Natural killer cell (primary cell): ENCODE measurements at regions not wholly inside any gene's neighbourhood (a gene's known extent, or its start where the extent isn't known, plus 50 kb on each side); places are given as distances from the start of the nearest gene placed in this dataset.

Experiments
- ATAC-seq, 3 donors: fragments of 150-1000 bp in 2 of 3; fragments of 200-7000 bp in 1 of 3; cut with Tn5 transposase; 1 replicate in 1 of 3; 2 replicates in 2 of 3; pipeline ENCODE4 v1.10.0; 2021; ENCODE audit warnings: mild to moderate bottlenecking in 2 of 3, moderate library complexity in 2 of 3
- DNase-seq, 2 donors: peaks; one replicate each; pipeline versions ENCODE4 v3.0.0 to v3.0.0-alpha.2; 2013 to 2021; ENCODE audit warnings: mixed read lengths in 1 of 2
- H3K27ac ChIP-seq: one replicate; pipeline ENCODE4 v1.5.1; 2013; ENCODE audit warnings: mild to moderate bottlenecking, low read length
- H3K27me3 ChIP-seq: one replicate; pipeline ENCODE4 v1.6.1; 2013; ENCODE audit warnings: low read length; ENCODE audit not compliant: control insufficient read depth, insufficient read depth
- H3K36me3 ChIP-seq: one replicate; pipeline ENCODE4 v1.6.1; 2013; ENCODE audit warnings: low read length; ENCODE audit not compliant: control insufficient read depth, insufficient read depth
- H3K4me1 ChIP-seq: one replicate; pipeline ENCODE4 v1.6.1; 2013; ENCODE audit warnings: low read length; ENCODE audit not compliant: control insufficient read depth, insufficient read depth
- H3K4me3 ChIP-seq: one replicate; pipeline ENCODE4 v1.5.1; 2013; ENCODE audit warnings: low read length
- H3K9me3 ChIP-seq: one replicate; pipeline ENCODE4 v1.6.1; 2013; ENCODE audit warnings: low read length; ENCODE audit not compliant: control insufficient read depth, insufficient read depth
- H3K27ac Mint-ChIP-seq, 2 donors: one replicate each; pipeline ENCODE4 v1.8.0; 2022; ENCODE audit warnings: mild to moderate bottlenecking in 2 of 2, mixed read lengths in 2 of 2, moderate library complexity in 1 of 2
- H3K27me3 Mint-ChIP-seq, 2 donors: one replicate each; pipeline ENCODE4 v1.8.0; 2022; ENCODE audit warnings: low read depth in 2 of 2, mixed read lengths in 2 of 2
- H3K36me3 Mint-ChIP-seq: one replicate; pipeline ENCODE4 v1.8.0; 2022; ENCODE audit warnings: mixed read lengths
- H3K4me1 Mint-ChIP-seq, 2 donors: one replicate each; pipeline ENCODE4 v1.8.0; 2022; ENCODE audit warnings: mixed read lengths in 2 of 2
- H3K4me3 Mint-ChIP-seq: one replicate; pipeline ENCODE4 v1.8.0; 2022; ENCODE audit warnings: mild to moderate bottlenecking, moderate library complexity, mixed read lengths
- H3K9me3 Mint-ChIP-seq, 2 donors: one replicate each; pipeline ENCODE4 v1.8.0; 2022; ENCODE audit warnings: mixed read lengths in 2 of 2
- WGBS: methylation state at CpG from one replicate; pipeline ENCODE4 v1.1.7; 2013; ENCODE audit warnings: missing lambda C conversion rate; ENCODE audit not compliant: insufficient coverage; 5-methylcytosine and 5-hydroxymethylcytosine counted together
- intact Hi-C: fragments of 100-400 bp; cut with micrococcal nuclease; formaldehyde crosslinking; loops from one replicate; pipeline ENCODE4 v1.14.2; 2022
- TF ChIP-seq, protein P1 (sequence below): fragments of 200-600 bp; IDR thresholded peaks from one replicate; pipeline ENCODE4 v1.8.0; 2022; ENCODE audit warnings: antibody characterized with exemption

DNA sequence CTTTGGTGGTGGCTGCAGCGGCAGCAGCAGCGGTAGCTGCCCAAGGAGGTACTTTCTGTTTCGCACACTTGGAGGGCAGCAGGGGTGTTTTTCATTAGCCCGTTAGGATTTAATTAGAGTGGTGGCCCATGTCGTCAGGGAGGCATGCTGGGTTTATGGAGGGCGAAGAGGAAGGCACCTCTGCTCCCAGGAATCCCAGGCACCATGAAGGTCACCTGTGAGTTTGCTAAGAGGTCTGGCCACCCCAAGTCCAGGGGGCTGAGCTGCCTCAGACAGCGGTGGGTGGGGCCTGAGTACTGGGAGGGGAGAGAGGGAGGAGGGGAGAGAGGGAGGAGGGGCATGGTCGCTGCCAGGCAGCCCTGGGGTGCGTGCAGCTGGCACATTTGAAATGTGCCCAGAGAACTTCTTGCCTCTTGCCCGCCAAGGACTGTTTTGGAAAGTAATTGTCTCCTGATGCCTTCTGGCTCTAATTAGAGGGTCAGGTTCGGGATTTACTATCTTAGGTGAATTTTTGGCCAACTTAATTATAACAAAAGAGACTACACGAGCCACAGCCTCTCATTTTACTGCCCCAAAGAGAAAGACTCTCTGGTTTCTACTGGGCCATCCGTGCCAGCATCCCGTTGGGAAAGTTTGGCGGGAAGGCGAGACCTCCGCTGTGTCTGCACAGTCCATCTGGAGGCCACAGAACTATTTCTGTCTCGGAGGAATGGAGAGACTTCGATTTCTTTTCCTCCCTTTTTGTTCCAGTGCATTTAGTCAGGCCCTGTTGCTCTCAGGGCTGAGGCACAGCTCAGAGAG lies 62.0 kb downstream of the GLI2 start:
- H3K4me1 ChIP-seq, result no peaks in the 10 kb centered on the region
- Mint-ChIP-seq H3K36me3 (no peaks in the 10 kb centered on the region), H3K27me3 (no peaks in the 10 kb centered on the region), H3K4me1 (no peaks in the 10 kb centered on the region), H3K4me3 (no peak overlapping the region), H3K27ac (no peak overlapping the region), H3K9me3 (no peaks in the 10 kb centered on the region)
- DNase-seq (no peak), ATAC-seq (no peak)
- no peak overlapping the region for H3K4me3 ChIP-seq
- H3K9me3 ChIP-seq, result no peaks in the 10 kb centered on the region
- H3K36me3 ChIP-seq, result no peaks in the 10 kb centered on the region
- no peak overlapping the region for H3K27ac ChIP-seq
- intact Hi-C loops, result no loop called here
- TF ChIP-seq, protein P1, sequence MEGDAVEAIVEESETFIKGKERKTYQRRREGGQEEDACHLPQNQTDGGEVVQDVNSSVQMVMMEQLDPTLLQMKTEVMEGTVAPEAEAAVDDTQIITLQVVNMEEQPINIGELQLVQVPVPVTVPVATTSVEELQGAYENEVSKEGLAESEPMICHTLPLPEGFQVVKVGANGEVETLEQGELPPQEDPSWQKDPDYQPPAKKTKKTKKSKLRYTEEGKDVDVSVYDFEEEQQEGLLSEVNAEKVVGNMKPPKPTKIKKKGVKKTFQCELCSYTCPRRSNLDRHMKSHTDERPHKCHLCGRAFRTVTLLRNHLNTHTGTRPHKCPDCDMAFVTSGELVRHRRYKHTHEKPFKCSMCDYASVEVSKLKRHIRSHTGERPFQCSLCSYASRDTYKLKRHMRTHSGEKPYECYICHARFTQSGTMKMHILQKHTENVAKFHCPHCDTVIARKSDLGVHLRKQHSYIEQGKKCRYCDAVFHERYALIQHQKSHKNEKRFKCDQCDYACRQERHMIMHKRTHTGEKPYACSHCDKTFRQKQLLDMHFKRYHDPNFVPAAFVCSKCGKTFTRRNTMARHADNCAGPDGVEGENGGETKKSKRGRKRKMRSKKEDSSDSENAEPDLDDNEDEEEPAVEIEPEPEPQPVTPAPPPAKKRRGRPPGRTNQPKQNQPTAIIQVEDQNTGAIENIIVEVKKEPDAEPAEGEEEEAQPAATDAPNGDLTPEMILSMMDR, result no peak
- WGBS, result 90% methylated on average over 19 of the region's 19 CpGs
- H3K27me3 ChIP-seq, result no peaks in the 10 kb centered on the region

DNA sequence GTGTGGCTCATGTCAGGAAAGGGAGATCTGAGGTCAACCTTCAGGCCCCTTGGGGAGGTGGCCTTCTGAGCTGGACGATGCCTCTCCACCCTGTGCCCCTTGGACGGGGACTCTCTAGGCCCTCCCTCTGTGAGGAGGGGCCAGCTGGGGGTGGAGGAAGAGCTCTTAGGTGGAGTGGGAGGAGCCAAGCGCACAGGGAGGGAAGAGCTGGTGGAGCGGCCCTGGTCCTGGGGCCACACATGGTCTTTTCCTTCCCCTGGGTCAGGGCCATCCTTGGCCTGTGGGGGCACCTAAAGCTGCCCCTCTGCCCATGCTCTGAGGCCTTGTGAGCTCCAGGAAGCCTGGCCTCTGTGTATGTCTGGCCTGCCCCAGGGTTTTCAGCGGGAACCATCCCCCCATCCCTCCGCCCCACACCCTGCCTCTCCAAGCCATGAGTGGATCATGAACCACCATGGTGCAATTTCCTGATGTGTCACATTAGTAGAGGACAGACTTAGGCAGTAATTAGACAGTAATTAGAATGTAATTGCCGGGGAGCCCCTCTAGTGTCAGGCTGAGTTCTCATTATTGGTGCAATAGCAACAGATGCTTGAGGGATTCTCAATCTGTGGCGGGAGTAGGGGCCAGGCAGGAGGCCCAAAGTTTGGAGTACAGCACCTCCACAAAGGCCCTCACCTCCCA lies 63.0 kb downstream of the GLI2 start:
- no peak overlapping the region for H3K27ac Mint-ChIP-seq
- TF ChIP-seq, protein P1, result no peak
- Histone ChIP-seq H3K27me3 (no peaks in the 10 kb centered on the region), H3K9me3 (no peaks in the 10 kb centered on the region), H3K36me3 (no peaks in the 10 kb centered on the region), H3K4me1 (no peaks in the 10 kb centered on the region), H3K4me3 (no peak overlapping the region), H3K27ac (no peak overlapping the region)
- H3K4me3 Mint-ChIP-seq, result no peak overlapping the region
- no peaks in the 10 kb centered on the region for H3K36me3 Mint-ChIP-seq
- no peaks in the 10 kb centered on the region for H3K9me3 Mint-ChIP-seq
- WGBS, result 91% methylated on average over 8 of the region's 8 CpGs
- no peak for ATAC-seq
- intact Hi-C loops, result no loop called here
- no peaks in the 10 kb centered on the region for H3K4me1 Mint-ChIP-seq
- no peaks in the 10 kb centered on the region for H3K27me3 Mint-ChIP-seq
- DNase-seq, result no peak

DNA sequence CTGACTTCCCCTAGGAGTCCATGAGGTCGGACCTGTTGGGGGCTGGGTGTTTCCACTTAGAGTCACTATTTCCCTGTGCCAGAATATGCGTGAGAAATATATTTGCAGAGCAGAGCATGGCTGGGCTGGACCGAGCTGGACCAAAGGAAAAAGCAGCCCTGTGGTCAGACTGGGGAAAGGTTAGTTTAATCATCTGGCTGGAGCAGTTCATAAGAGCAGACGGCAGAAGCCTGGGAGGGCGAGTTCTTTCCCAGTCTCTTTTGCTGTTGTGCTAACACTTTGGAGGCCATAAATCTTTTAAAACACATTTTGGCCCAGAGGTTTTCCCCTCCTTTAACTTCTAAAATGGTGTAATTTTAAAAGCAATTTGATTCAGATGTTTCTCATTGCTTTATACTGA lies 66.5 kb downstream of the GLI2 start:
- no peak overlapping the region for H3K4me3 ChIP-seq
- DNase-seq (no peak), ATAC-seq (no peak)
- 86% methylated on average over 5 of the region's 5 CpGs for WGBS
- no peak overlapping the region for H3K27ac ChIP-seq
- H3K9me3 Mint-ChIP-seq, result no peaks in the 10 kb centered on the region
- H3K4me3 Mint-ChIP-seq, result no peak overlapping the region
- no peaks in the 10 kb centered on the region for H3K36me3 Mint-ChIP-seq
- intact Hi-C loops, result no loop called here
- H3K4me1 Mint-ChIP-seq, result no peaks in the 10 kb centered on the region
- H3K4me1 ChIP-seq, result no peaks in the 10 kb centered on the region
- no peaks in the 10 kb centered on the region for H3K27me3 ChIP-seq
- H3K9me3 ChIP-seq, result no peaks in the 10 kb centered on the region
- H3K27me3 Mint-ChIP-seq, result no peaks in the 10 kb centered on the region
- H3K27ac Mint-ChIP-seq, result no peak overlapping the region
- no peaks in the 10 kb centered on the region for H3K36me3 ChIP-seq
- TF ChIP-seq, protein P1, result no peak
